HCT116 (cell line): ENCODE measurements at regions not wholly inside any gene's neighbourhood (a gene's known extent, or its start where the extent isn't known, plus 50 kb on each side); places are given as distances from the start of the nearest gene placed in this dataset.

Experiments used
- ATAC-seq: fragments of 200-7000 bp; cut with Tn5 transposase; 2 replicates; pipeline ENCODE4 v1.9.1; 2020; ENCODE audit warnings: mild to moderate bottlenecking, moderate library complexity
- BruUV-seq: library from RNA; stranded (reverse); fragments of 400-500 nt; replicated peaks from 2 replicates; lab custom pipeline; 2021; lab: Mats Ljungman, UMichigan
- CTCF ChIA-PET: fragments of 300-600 bp; sonication (Branson Sonifier 250); formaldehyde crosslinking; loops from one replicate; lab custom pipeline; 2021; ENCODE audit warnings: antibody characterized with exemption; lab: Charles Lee
- POLR2A ChIA-PET: fragments of 300-600, 350-600 bp; sonication (Branson Sonifier 250); formaldehyde crosslinking; loops from one replicate; lab custom pipeline; 2021; ENCODE audit warnings: antibody characterized with exemption; lab: Charles Lee
- RAD21 ChIA-PET, 2 experiments: fragments of 300-600 bp; sonication (Branson Sonifier 250); formaldehyde crosslinking; loops; one replicate each; lab custom pipeline; 2023; ENCODE audit warnings: low total read pairs in 2 of 2; ENCODE audit not compliant: uncharacterized antibody in 2 of 2, unreplicated experiment in 2 of 2, low non-redundant PET in 1 of 2; lab: Charles Lee
- DNase-seq: peaks from one replicate; pipeline ENCODE4 v3.0.0-alpha.2; 2010; ENCODE audit warnings: low read depth, low spot score
- H2AFZ ChIP-seq: fragments of 200-600 bp; shearing (Covaris generic), sonication (generic); 2 replicates; pipeline ENCODE4 v1.6.1; 2017; ENCODE audit warnings: low read depth, mixed run types, mixed read lengths, antibody characterized with exemption, low read length; ENCODE audit not compliant: poor library complexity, severe bottlenecking
- H3K27ac ChIP-seq: 2 replicates; pipeline ENCODE4 v1.5.1; 2012; ENCODE audit warnings: low read depth, low read length
- H3K27me3 ChIP-seq: fragments of 200-600 bp; sonication (generic); 2 replicates; pipeline ENCODE4 v1.6.1; 2016; ENCODE audit warnings: mixed run types, low read length, mixed read lengths; ENCODE audit not compliant: insufficient read depth
- H3K36me3 ChIP-seq, 2 experiments: fragments of 200-500 bp in 1 of 2; fragments of 200-600 bp in 1 of 2; sonication (Bioruptor generic) in 1 of 2; sonication (generic) in 1 of 2; 2 replicates each; pipeline versions ENCODE4 v1.5.1 to v1.6.1; 2014 to 2016; ENCODE audit warnings: low read length in 2 of 2, inconsistent platforms in 1 of 2, mixed read lengths in 1 of 2, mixed run types in 1 of 2; ENCODE audit not compliant: insufficient read depth in 2 of 2, control insufficient read depth in 1 of 2
- H3K4me1 ChIP-seq, 2 experiments: fragments of 200-600 bp in 1 of 2; sonication (generic) in 1 of 2; 2 replicates each; pipeline versions ENCODE4 v1.5.1 to v1.6.1; 2012 to 2017; ENCODE audit warnings: low read length in 2 of 2, inconsistent platforms in 1 of 2, mild to moderate bottlenecking in 1 of 2, mixed read lengths in 1 of 2, mixed run types in 1 of 2, moderate library complexity in 1 of 2; ENCODE audit not compliant: insufficient read depth in 2 of 2, control insufficient read depth in 1 of 2
- H3K4me2 ChIP-seq: fragments of 200-600 bp; sonication (generic); 2 replicates; pipeline ENCODE4 v1.6.1; 2017; ENCODE audit warnings: mixed run types, low read length, mixed read lengths
- H3K4me3 ChIP-seq, 2 experiments: fragments of 200-600 bp in 1 of 2; sonication (generic) in 1 of 2; replicated peaks in 1 of 2; 2 replicates each; pipeline ENCODE4 v1.5.1; 2011 to 2016; ENCODE audit warnings: low read length in 2 of 2, control low read depth in 1 of 2, low read depth in 1 of 2, mild to moderate bottlenecking in 1 of 2, mixed read lengths in 1 of 2, mixed run types in 1 of 2
- H3K79me2 ChIP-seq: fragments of 200-600 bp; sonication (generic); 2 replicates; pipeline ENCODE4 v1.6.1; 2017; ENCODE audit warnings: mild to moderate bottlenecking, mixed run types, low read length, moderate library complexity, mixed read lengths; ENCODE audit not compliant: insufficient read depth
- H3K9ac ChIP-seq: fragments of 200-600 bp; sonication (generic); 2 replicates; pipeline ENCODE4 v1.6.1; 2016; ENCODE audit warnings: low read length, mixed read lengths
- H3K9me2 ChIP-seq: fragments of 200-600 bp; sonication (generic), shearing (Covaris generic); 2 replicates; pipeline ENCODE4 v1.6.1; 2017; ENCODE audit warnings: mixed run types, mild to moderate bottlenecking, moderate library complexity; ENCODE audit not compliant: insufficient read depth
- H3K9me3 ChIP-seq, 2 experiments: fragments of 200-500 bp in 1 of 2; fragments of 200-600 bp in 1 of 2; sonication (Bioruptor generic) in 1 of 2; sonication (generic) in 1 of 2; 2 replicates each; pipeline ENCODE4 v1.6.1; 2014 to 2017; ENCODE audit warnings: low read length in 2 of 2, mixed read lengths in 2 of 2, inconsistent platforms in 1 of 2, low read depth in 1 of 2, mild to moderate bottlenecking in 1 of 2, mixed run types in 1 of 2, moderate library complexity in 1 of 2; ENCODE audit not compliant: control insufficient read depth in 1 of 2, insufficient read depth in 1 of 2
- H4K20me1 ChIP-seq: fragments of 200-600 bp; sonication (generic), shearing (Covaris generic); 2 replicates; pipeline ENCODE4 v1.6.1; 2017; ENCODE audit warnings: mixed run types, mild to moderate bottlenecking, moderate library complexity; ENCODE audit not compliant: insufficient read depth
- CTCF ChIP-seq, 3 experiments: fragments of 200-600 bp in 1 of 3; sonication (generic) in 1 of 3; IDR thresholded peaks in 2 of 3; conservative IDR thresholded peaks in 1 of 3; 2 replicates each; pipeline ENCODE4 v1.5.1; 2012 to 2017; ENCODE audit warnings: low read depth in 2 of 3, low read length in 2 of 3, antibody characterized with exemption in 1 of 3, borderline replicate concordance in 1 of 3, control low read depth in 1 of 3, mild to moderate bottlenecking in 1 of 3, mixed read lengths in 1 of 3, mixed run types in 1 of 3, moderate library complexity in 1 of 3; ENCODE audit not compliant: insufficient read depth in 1 of 3
- EGR1 ChIP-seq: IDR thresholded peaks from 2 replicates; pipeline ENCODE4 v1.6.1; 2012; ENCODE audit warnings: low read depth
- ELF1 ChIP-seq: IDR thresholded peaks from 2 replicates; pipeline ENCODE4 v1.6.1; 2012; ENCODE audit warnings: low read depth, borderline replicate concordance
- FOSL1 ChIP-seq: IDR thresholded peaks from 2 replicates; pipeline ENCODE4 v1.6.1; 2012; ENCODE audit warnings: low read depth
- JUND ChIP-seq: IDR thresholded peaks from 2 replicates; pipeline ENCODE4 v1.6.1; 2012
- MAX ChIP-seq: IDR thresholded peaks from 2 replicates; pipeline ENCODE4 v1.6.1; 2012
- REST ChIP-seq: IDR thresholded peaks from 2 replicates; pipeline ENCODE4 v1.6.1; 2012; ENCODE audit warnings: low read depth
- SIN3A ChIP-seq: IDR thresholded peaks from 2 replicates; pipeline ENCODE4 v1.6.1; 2012; ENCODE audit warnings: low read depth
- ZFX ChIP-seq: fragments of 450-650 bp; IDR thresholded peaks from 2 replicates; pipeline ENCODE4 v1.6.1; 2017
- intact Hi-C: fragments of 100-400 bp; cut with micrococcal nuclease; formaldehyde crosslinking; loops from 2 replicates; pipeline ENCODE4 v1.10.0; 2022

GRCh38 chr4:137703195-137703594 is 170.9 kb upstream of the PCDH18 start:
- H3K9me3 ChIP-seq, result no peaks in the 10 kb centered on the region
- no peak overlapping the region for H3K4me2 ChIP-seq
- H3K9me2 ChIP-seq, result no peaks in the 10 kb centered on the region
- H3K79me2 ChIP-seq, result no peaks in the 10 kb centered on the region
- H4K20me1 ChIP-seq, result no peaks in the 10 kb centered on the region
- no peak overlapping the region for H3K4me3 ChIP-seq
- no peak for ATAC-seq
- no peak overlapping the region for H2AFZ ChIP-seq
- intact Hi-C loops, result no loop called here
- no peaks in the 10 kb centered on the region for H3K36me3 ChIP-seq
- RAD21 ChIA-PET, result no interaction called here
- no peak overlapping the region for H3K9ac ChIP-seq
- no TSS peak for BruUV-seq
- no peaks in the 10 kb centered on the region for H3K27me3 ChIP-seq
- DNase-seq, result no peak
- no peaks in the 10 kb centered on the region for H3K4me1 ChIP-seq
- TF ChIP-seq REST (no peak), SIN3A (no peak), MAX (no peak), JUND (no peak), CTCF (IDR thresholded peaks at IDR 0.05 in 2 of 3, conservative IDR thresholded peaks at IDR 0.05 in 1 of 3; ENCODE audit: borderline replicate concordance in 1 of 3, insufficient read depth in 1 of 3, low read depth in 2 of 3, low read length in 2 of 3) (no peak), FOSL1 (no peak), EGR1 (no peak), ZFX (no peak), ELF1 (no peak)
- POLR2A ChIA-PET, result no interaction called here
- CTCF ChIA-PET, result no interaction called here
- H3K27ac ChIP-seq, result no peak overlapping the region
